H1 (cell line): ENCODE measurements at regions not wholly inside any gene's neighbourhood (a gene's known extent, or its start where the extent isn't known, plus 50 kb on each side); places are given as distances from the start of the nearest gene placed in this dataset.

Experiments
- CTCF ChIA-PET: fragments of 300-600 bp; sonication (Branson Sonifier 250); formaldehyde crosslinking; loops from one replicate; lab custom pipeline; 2021; ENCODE audit not compliant: partially characterized antibody; lab: Charles Lee
- POLR2A ChIA-PET: fragments of 300-600 bp; sonication (Branson Sonifier 250); formaldehyde crosslinking; loops from one replicate; lab custom pipeline; 2021; ENCODE audit warnings: inconsistent platforms; ENCODE audit not compliant: partially characterized antibody; lab: Charles Lee
- DNase-seq, 2 experiments: peaks; one replicate each; pipeline versions ENCODE4 v3.0.0 to v3.0.0-alpha.2; 2010 to 2022; ENCODE audit warnings: low spot score in 2 of 2, low read depth in 1 of 2, mixed read lengths in 1 of 2
- FAIRE-seq: peaks from 2 replicates; lab custom pipeline; 2011; peaks lifted over from hg19 to GRCh38; lab: Jason Lieb, UNC
- H2AFZ ChIP-seq: 2 replicates; pipeline ENCODE4 v1.8.1; 2012; ENCODE audit warnings: low read length, inconsistent platforms
- H2AK5ac ChIP-seq: 2 replicates; pipeline ENCODE4 v1.6.1; 2013; ENCODE audit warnings: low read depth, low read length
- H2BK120ac ChIP-seq: replicated peaks from 2 replicates; pipeline ENCODE3; 2013; ENCODE audit warnings: low read depth, low read length, inconsistent platforms
- H2BK12ac ChIP-seq: 2 replicates; pipeline ENCODE4 v1.6.1; 2013; ENCODE audit warnings: low read depth, low read length
- H2BK15ac ChIP-seq: 2 replicates; pipeline ENCODE4 v1.6.1; 2013; ENCODE audit warnings: low read length
- H2BK20ac ChIP-seq: 2 replicates; pipeline ENCODE4 v1.6.1; 2013; ENCODE audit warnings: low read length
- H2BK5ac ChIP-seq: 2 replicates; pipeline ENCODE4 v1.6.1; 2013; ENCODE audit warnings: low read depth, low read length
- H3K14ac ChIP-seq: 2 replicates; pipeline ENCODE4 v1.6.1; 2013; ENCODE audit warnings: inconsistent platforms; ENCODE audit not compliant: insufficient read length
- H3K18ac ChIP-seq: 2 replicates; pipeline ENCODE4 v1.6.1; 2013; ENCODE audit warnings: low read length; ENCODE audit errors: extremely low read depth
- H3K23ac ChIP-seq: 2 replicates; pipeline ENCODE4 v1.6.1; 2013; ENCODE audit warnings: inconsistent platforms; ENCODE audit not compliant: insufficient read length
- H3K23me2 ChIP-seq: 2 replicates; pipeline ENCODE4 v1.6.1; 2013; ENCODE audit warnings: low read depth, low read length
- H3K27ac ChIP-seq: 2 replicates; pipeline ENCODE4 v1.6.1; 2011; ENCODE audit warnings: low read depth, low read length, inconsistent platforms
- H3K27me3 ChIP-seq, 4 experiments: replicated peaks in 1 of 4; 1 replicate in 1 of 4; 2 replicates in 3 of 4; pipeline versions ENCODE4 v1.6.1 to v1.8.1; 2011 to 2013; ENCODE audit warnings: low read length in 3 of 4, mild to moderate bottlenecking in 3 of 4, inconsistent platforms in 2 of 4, mixed read lengths in 2 of 4, moderate library complexity in 1 of 4; ENCODE audit not compliant: control insufficient read depth in 3 of 4, insufficient read depth in 3 of 4; ENCODE audit errors: extremely low read depth in 1 of 4
- H3K36me3 ChIP-seq, 4 experiments: 2 replicates each; pipeline versions ENCODE4 v1.6.1 to v1.8.1; 2011 to 2013; ENCODE audit warnings: mild to moderate bottlenecking in 4 of 4, low read length in 3 of 4, moderate library complexity in 2 of 4, control low read depth in 1 of 4, inconsistent platforms in 1 of 4; ENCODE audit not compliant: insufficient read depth in 4 of 4, control insufficient read depth in 2 of 4
- H3K4ac ChIP-seq: replicated peaks from 2 replicates; pipeline ENCODE3; 2013; ENCODE audit warnings: low read length, low read depth, mixed read lengths, inconsistent platforms; ENCODE audit not compliant: insufficient read length
- H3K4me1 ChIP-seq, 4 experiments: replicated peaks in 1 of 4; 1 replicate in 1 of 4; 2 replicates in 3 of 4; pipeline versions ENCODE4 v1.6.1 to v1.8.1; 2011 to 2013; ENCODE audit warnings: low read length in 3 of 4, inconsistent platforms in 2 of 4, mixed read lengths in 1 of 4; ENCODE audit not compliant: insufficient read depth in 4 of 4, control insufficient read depth in 3 of 4
- H3K4me2 ChIP-seq, 2 experiments: 2 replicates each; pipeline versions ENCODE4 v1.6.1 to v1.8.1; 2011 to 2013; ENCODE audit warnings: low read depth in 2 of 2, low read length in 2 of 2, control low read depth in 1 of 2, inconsistent platforms in 1 of 2, mild to moderate bottlenecking in 1 of 2; ENCODE audit not compliant: insufficient read depth in 1 of 2
- H3K4me3 ChIP-seq, 4 experiments: fragments of 200-600, 300-600 bp in 1 of 4; sonication (generic), shearing (Covaris generic), sonication (Bioruptor Twin) in 1 of 4; 2 replicates each; pipeline versions ENCODE4 v1.5.1 to v1.8.1; 2011 to 2016; ENCODE audit warnings: low read length in 4 of 4, low read depth in 3 of 4, control low read depth in 2 of 4, inconsistent platforms in 2 of 4, mild to moderate bottlenecking in 2 of 4, mixed read lengths in 1 of 4, moderate library complexity in 1 of 4; ENCODE audit not compliant: insufficient read depth in 2 of 4; ENCODE audit errors: extremely low read depth in 1 of 4
- H3K56ac ChIP-seq: replicated peaks from 2 replicates; pipeline ENCODE3; 2013; ENCODE audit warnings: low read depth, mild to moderate bottlenecking, mixed read lengths, low read length, inconsistent platforms; ENCODE audit not compliant: insufficient read length
- H3K79me1 ChIP-seq: 2 replicates; pipeline ENCODE4 v1.6.1; 2013; ENCODE audit warnings: low read depth, low read length, control low read depth
- H3K79me2 ChIP-seq, 2 experiments: 2 replicates each; pipeline versions ENCODE4 v1.6.1 to v1.8.1; 2012 to 2013; ENCODE audit warnings: low read length in 2 of 2, mild to moderate bottlenecking in 2 of 2, inconsistent platforms in 1 of 2; ENCODE audit not compliant: insufficient read depth in 2 of 2, control insufficient read depth in 1 of 2
- H3K9ac ChIP-seq, 4 experiments: replicated peaks in 1 of 4; 1 replicate in 1 of 4; 2 replicates in 3 of 4; pipeline versions ENCODE4 v1.6.1 to v1.8.1; 2011 to 2013; ENCODE audit warnings: low read depth in 3 of 4, low read length in 3 of 4, control low read depth in 2 of 4, mild to moderate bottlenecking in 2 of 4, moderate library complexity in 2 of 4, inconsistent platforms in 1 of 4; ENCODE audit errors: extremely low read depth in 1 of 4
- H3K9me3 ChIP-seq, 2 experiments: 2 replicates each; pipeline versions ENCODE4 v1.6.1 to v1.8.1; 2012 to 2013; ENCODE audit warnings: mild to moderate bottlenecking in 2 of 2, moderate library complexity in 2 of 2, control low read depth in 1 of 2, inconsistent platforms in 1 of 2, low read depth in 1 of 2, low read length in 1 of 2, mixed read lengths in 1 of 2; ENCODE audit not compliant: insufficient read depth in 2 of 2
- H4K20me1 ChIP-seq, 2 experiments: replicated peaks in 1 of 2; 2 replicates each; pipeline versions ENCODE3 to v1.8.1; 2011 to 2013; ENCODE audit warnings: inconsistent platforms in 2 of 2, low read length in 2 of 2, mild to moderate bottlenecking in 1 of 2; ENCODE audit not compliant: insufficient read depth in 2 of 2, control insufficient read depth in 1 of 2
- H4K5ac ChIP-seq: 2 replicates; pipeline ENCODE4 v1.6.1; 2013; ENCODE audit warnings: low read length, low read depth, mixed read lengths, inconsistent platforms; ENCODE audit not compliant: insufficient read length
- H4K8ac ChIP-seq: 2 replicates; pipeline ENCODE4 v1.8.0; 2013; ENCODE audit warnings: mild to moderate bottlenecking, moderate library complexity, low read length, inconsistent platforms; ENCODE audit not compliant: insufficient read depth; ENCODE audit errors: extremely low read depth
- H4K91ac ChIP-seq: replicated peaks from 2 replicates; pipeline ENCODE3; 2013; ENCODE audit warnings: low read length, mixed read lengths, inconsistent platforms; ENCODE audit not compliant: insufficient read length
- BCL11A ChIP-seq, 2 experiments: IDR thresholded peaks; one replicate each; pipeline ENCODE4 v1.6.1; 2011; ENCODE audit warnings: low read depth in 2 of 2, low read length in 2 of 2, mild to moderate bottlenecking in 2 of 2
- CEBPB ChIP-seq: IDR thresholded peaks from 2 replicates; pipeline ENCODE4 v1.6.1; 2012; ENCODE audit warnings: low read depth, low read length
- CHD2 ChIP-seq: IDR thresholded peaks from 2 replicates; pipeline ENCODE4 v1.6.1; 2012; ENCODE audit warnings: low read length, improper control_type of control experiment
- CREB1 ChIP-seq: IDR thresholded peaks from 2 replicates; pipeline ENCODE4 v1.6.1; 2012; ENCODE audit warnings: inconsistent platforms
- EGR1 ChIP-seq: IDR thresholded peaks from 2 replicates; pipeline ENCODE4 v1.6.1; 2011; ENCODE audit warnings: low read depth, low read length, borderline replicate concordance
- FOSL1 ChIP-seq: IDR thresholded peaks from 2 replicates; pipeline ENCODE4 v1.6.1; 2011; ENCODE audit warnings: mild to moderate bottlenecking, low read depth, low read length, moderate library complexity; ENCODE audit not compliant: insufficient read depth
- HDAC2 ChIP-seq, 2 experiments: fragments of 300-600 bp in 1 of 2; sonication (generic) in 1 of 2; IDR thresholded peaks; 2 replicates each; pipeline ENCODE4 v1.6.1; 2011 to 2012; ENCODE audit warnings: low read depth in 2 of 2, low read length in 2 of 2, mild to moderate bottlenecking in 2 of 2, moderate library complexity in 2 of 2, borderline replicate concordance in 1 of 2, inconsistent platforms in 1 of 2
- HDAC6 ChIP-seq: IDR thresholded peaks from one replicate; pipeline ENCODE4 v1.7.1; 2012; ENCODE audit warnings: low read depth, mild to moderate bottlenecking, inconsistent platforms, low read length, moderate library complexity
- POLR2A ChIP-seq, 2 experiments: IDR thresholded peaks; 1 replicate in 1 of 2; 2 replicates in 1 of 2; pipeline ENCODE4 v1.6.1; 2011; ENCODE audit warnings: low read depth in 2 of 2, low read length in 2 of 2, mild to moderate bottlenecking in 2 of 2; ENCODE audit errors: control extremely low read depth in 1 of 2
- POLR2AphosphoS5 ChIP-seq: IDR thresholded peaks from 2 replicates; pipeline ENCODE4 v1.6.1; 2011; ENCODE audit warnings: low read depth, low read length
- POU5F1 ChIP-seq: IDR thresholded peaks from 2 replicates; pipeline ENCODE4 v1.6.1; 2011; ENCODE audit warnings: low read depth, mild to moderate bottlenecking, low read length, moderate library complexity
- SIX5 ChIP-seq: IDR thresholded peaks from 2 replicates; pipeline ENCODE4 v1.6.1; 2011; ENCODE audit warnings: mild to moderate bottlenecking, low read depth, low read length
- ZNF274 ChIP-seq: IDR thresholded peaks from 2 replicates; pipeline ENCODE4 v1.7.0; 2012; ENCODE audit warnings: low read length, borderline replicate concordance; ENCODE audit errors: extremely low read depth
- WGBS, 2 experiments: shearing (Covaris generic) in 1 of 2; methylation state at CpG; one replicate each; pipeline versions ENCODE4 v1.1.6 to v1.1.7; 2013 to 2015; ENCODE audit warnings: low lambda C conversion rate in 2 of 2, mixed read lengths in 2 of 2, inconsistent platforms in 1 of 2, low coverage in 1 of 2, missing lambda C conversion rate in 1 of 2; ENCODE audit not compliant: insufficient replicate concordance in 2 of 2, insufficient coverage in 1 of 2, insufficient read length in 1 of 2; ENCODE audit errors: extremely low coverage in 1 of 2, missing lambda C conversion rate in 1 of 2; 5-methylcytosine and 5-hydroxymethylcytosine counted together
- TF ChIP-seq, protein P1 (sequence below): IDR thresholded peaks from 2 replicates; pipeline ENCODE4 v1.6.1; 2011; ENCODE audit warnings: low read length, improper control_type of control experiment
- TF ChIP-seq, protein P2 (sequence below): IDR thresholded peaks from 2 replicates; pipeline ENCODE4 v1.6.1; 2012; ENCODE audit warnings: inconsistent platforms

DNA sequence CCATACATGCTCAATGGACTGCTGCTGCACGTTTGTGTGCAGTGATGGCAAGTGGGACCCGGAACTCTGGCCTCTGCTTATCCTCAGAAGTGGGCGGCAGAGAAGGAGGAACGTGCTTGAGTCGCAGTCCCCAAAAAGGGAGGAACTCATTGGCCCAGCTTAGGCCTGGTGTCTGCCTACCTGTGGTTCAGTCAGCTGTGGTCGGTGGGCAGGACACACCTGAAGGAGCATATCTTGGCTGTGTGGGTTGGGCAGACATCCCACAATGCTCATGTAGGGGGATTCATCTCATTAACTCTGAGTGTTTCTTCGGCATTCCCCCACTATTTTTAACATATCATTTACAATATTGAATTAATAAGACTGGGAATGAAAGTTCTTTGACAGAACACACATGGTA is 122.9 kb upstream of the IL12B start:
- no peak overlapping the region for H4K91ac ChIP-seq
- no peak overlapping the region for H3K23ac ChIP-seq
- H2AFZ ChIP-seq, result no peak overlapping the region
- DNase-seq, result no peak
- H3K36me3 ChIP-seq, result no peaks in the 10 kb centered on the region
- H4K8ac ChIP-seq, result no peak overlapping the region
- ChIA-PET POLR2A (no interaction called here), CTCF (interaction anchor here (1.3 to 9.1 kb wide), 5 partner anchors 9 to 512 kb away, joined by 3 to 74 read pairs (median 4); no protein-coding TSS in a partner anchor)
- no peak overlapping the region for H2BK20ac ChIP-seq
- no peak for FAIRE-seq
- H4K5ac ChIP-seq, result no peak overlapping the region
- no peak overlapping the region for H3K4me2 ChIP-seq
- no peak overlapping the region for H2AK5ac ChIP-seq
- no peak overlapping the region for H3K56ac ChIP-seq
- no peaks in the 10 kb centered on the region for H3K23me2 ChIP-seq
- H3K79me2 ChIP-seq, result no peaks in the 10 kb centered on the region
- no peak overlapping the region for H3K4ac ChIP-seq
- no peak overlapping the region for H2BK120ac ChIP-seq
- no peak overlapping the region for H2BK12ac ChIP-seq
- no peak overlapping the region for H3K18ac ChIP-seq
- no peaks in the 10 kb centered on the region for H3K27me3 ChIP-seq
- H2BK15ac ChIP-seq, result no peak overlapping the region
- no peaks in the 10 kb centered on the region for H3K79me1 ChIP-seq
- H4K20me1 ChIP-seq, result no peaks in the 10 kb centered on the region
- 92% methylated on average over 3 of the region's 7 CpGs; no CpG with 5 or more reads in 1 of the 2 experiments for WGBS, 2 experiments
- H2BK5ac ChIP-seq, result no peak overlapping the region
- H3K4me3 ChIP-seq, result no peak overlapping the region
- no peak overlapping the region for H3K27ac ChIP-seq
- no peak overlapping the region for H3K14ac ChIP-seq
- H3K9me3 ChIP-seq, result no peaks in the 10 kb centered on the region
- no peak overlapping the region for H3K9ac ChIP-seq
- no peaks in the 10 kb centered on the region for H3K4me1 ChIP-seq
- TF ChIP-seq POLR2A (IDR thresholded peaks at IDR 0.05; ENCODE audit: control extremely low read depth in 1 of 2, low read depth in 2 of 2, low read length in 2 of 2), result no peak
- TF ChIP-seq CREB1, result no peak
- no peak for TF ChIP-seq HDAC6
- TF ChIP-seq, protein P1, sequence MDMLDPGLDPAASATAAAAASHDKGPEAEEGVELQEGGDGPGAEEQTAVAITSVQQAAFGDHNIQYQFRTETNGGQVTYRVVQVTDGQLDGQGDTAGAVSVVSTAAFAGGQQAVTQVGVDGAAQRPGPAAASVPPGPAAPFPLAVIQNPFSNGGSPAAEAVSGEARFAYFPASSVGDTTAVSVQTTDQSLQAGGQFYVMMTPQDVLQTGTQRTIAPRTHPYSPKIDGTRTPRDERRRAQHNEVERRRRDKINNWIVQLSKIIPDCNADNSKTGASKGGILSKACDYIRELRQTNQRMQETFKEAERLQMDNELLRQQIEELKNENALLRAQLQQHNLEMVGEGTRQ, result no peak
- no peak for TF ChIP-seq EGR1
- no peak for TF ChIP-seq FOSL1
- TF ChIP-seq POLR2AphosphoS5, result no peak
- no peak for TF ChIP-seq HDAC2 (IDR thresholded peaks at IDR 0.05; ENCODE audit: borderline replicate concordance in 1 of 2, low read depth in 2 of 2, low read length in 2 of 2)
- no peak for TF ChIP-seq BCL11A (IDR thresholded peaks at IDR 0.05; ENCODE audit: low read depth in 2 of 2, low read length in 2 of 2)
- no peak for TF ChIP-seq POU5F1
- TF ChIP-seq CEBPB, result no peak
- TF ChIP-seq CHD2, result no peak
- TF ChIP-seq SIX5, result no peak
- TF ChIP-seq, protein P2, sequence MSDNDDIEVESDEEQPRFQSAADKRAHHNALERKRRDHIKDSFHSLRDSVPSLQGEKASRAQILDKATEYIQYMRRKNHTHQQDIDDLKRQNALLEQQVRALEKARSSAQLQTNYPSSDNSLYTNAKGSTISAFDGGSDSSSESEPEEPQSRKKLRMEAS, result no peak
- TF ChIP-seq ZNF274, result no peak
